GM12891 (cell line): ENCODE measurements at regions not wholly inside any gene's neighbourhood (a gene's known extent, or its start where the extent isn't known, plus 50 kb on each side); places are given as distances from the start of the nearest gene placed in this dataset.

Experiments
- PAX5 ChIP-seq: IDR thresholded peaks from 2 replicates; pipeline ENCODE4 v1.6.1; 2011; ENCODE audit warnings: low read length, moderate library complexity, mild to moderate bottlenecking; ENCODE audit not compliant: insufficient read depth, severe bottlenecking
- POLR2A ChIP-seq: IDR thresholded peaks from 2 replicates; pipeline ENCODE4 v1.6.1; 2011; ENCODE audit warnings: low read depth, low read length, control low read depth
- POLR2AphosphoS5 ChIP-seq: IDR thresholded peaks from 2 replicates; pipeline ENCODE4 v1.6.1; 2011; ENCODE audit warnings: low read depth, low read length, control low read depth
- POU2F2 ChIP-seq: IDR thresholded peaks from 2 replicates; pipeline ENCODE4 v1.6.1; 2011; ENCODE audit warnings: low read depth, mild to moderate bottlenecking, control low read depth, low read length, moderate library complexity
- SPI1 ChIP-seq: IDR thresholded peaks from 2 replicates; pipeline ENCODE4 v1.6.1; 2011; ENCODE audit warnings: low read depth, low read length, control low read depth
- TAF1 ChIP-seq: IDR thresholded peaks from 2 replicates; pipeline ENCODE4 v1.6.1; 2011; ENCODE audit warnings: low read depth, low read length, control low read depth

GRCh38 chr6:142569676-142570075, 267.9 kb downstream of the ADGRG6 start:
- TF ChIP-seq TAF1 (no peak), POLR2AphosphoS5 (no peak), POLR2A (no peak), SPI1 (no peak), PAX5 (no peak), POU2F2 (no peak)
